ENCODE measurements at regions not wholly inside any gene's neighbourhood (a gene's known extent, or its start where the extent isn't known, plus 50 kb on each side); places are given as distances from the start of the nearest gene placed in this dataset.

DNA sequence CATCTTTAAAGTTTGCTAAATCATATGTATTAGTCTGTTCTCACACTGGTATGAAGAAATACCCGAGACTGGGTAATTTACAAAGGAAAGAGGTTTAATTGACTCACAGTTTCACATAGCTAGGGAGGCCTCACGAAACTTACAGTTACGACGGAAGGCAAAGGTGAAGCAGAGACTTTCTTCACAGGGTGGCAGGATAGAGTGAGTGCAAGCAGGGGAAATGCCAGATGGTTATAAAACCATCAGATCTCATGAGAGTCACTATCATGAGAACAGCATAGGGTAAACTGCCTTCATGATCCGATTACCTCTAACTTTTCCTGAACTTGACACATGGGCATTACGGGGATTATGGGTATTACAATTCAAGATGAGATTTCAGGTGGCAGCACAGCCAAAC, 1075.2 kb upstream of the NRXN1 start:
- H2AFZ ChIP-seq (ENCODE audit: control insufficient read depth, low read length): no peak overlapping the region
- H3K4me3 ChIP-seq (ENCODE audit: control insufficient read depth in 2 of 3, extremely low read depth in 1 of 3, insufficient read depth in 2 of 3, low read depth in 1 of 3, low read length in 3 of 3): no peak overlapping the region
- TF ChIP-seq, protein P1, sequence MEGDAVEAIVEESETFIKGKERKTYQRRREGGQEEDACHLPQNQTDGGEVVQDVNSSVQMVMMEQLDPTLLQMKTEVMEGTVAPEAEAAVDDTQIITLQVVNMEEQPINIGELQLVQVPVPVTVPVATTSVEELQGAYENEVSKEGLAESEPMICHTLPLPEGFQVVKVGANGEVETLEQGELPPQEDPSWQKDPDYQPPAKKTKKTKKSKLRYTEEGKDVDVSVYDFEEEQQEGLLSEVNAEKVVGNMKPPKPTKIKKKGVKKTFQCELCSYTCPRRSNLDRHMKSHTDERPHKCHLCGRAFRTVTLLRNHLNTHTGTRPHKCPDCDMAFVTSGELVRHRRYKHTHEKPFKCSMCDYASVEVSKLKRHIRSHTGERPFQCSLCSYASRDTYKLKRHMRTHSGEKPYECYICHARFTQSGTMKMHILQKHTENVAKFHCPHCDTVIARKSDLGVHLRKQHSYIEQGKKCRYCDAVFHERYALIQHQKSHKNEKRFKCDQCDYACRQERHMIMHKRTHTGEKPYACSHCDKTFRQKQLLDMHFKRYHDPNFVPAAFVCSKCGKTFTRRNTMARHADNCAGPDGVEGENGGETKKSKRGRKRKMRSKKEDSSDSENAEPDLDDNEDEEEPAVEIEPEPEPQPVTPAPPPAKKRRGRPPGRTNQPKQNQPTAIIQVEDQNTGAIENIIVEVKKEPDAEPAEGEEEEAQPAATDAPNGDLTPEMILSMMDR (optimal IDR thresholded peaks at IDR 0.05 in 1 of 3, IDR thresholded peaks at IDR 0.05 in 1 of 3, conservative IDR thresholded peaks at IDR 0.05 in 1 of 3; ENCODE audit: extremely low read depth in 1 of 3, insufficient read depth in 2 of 3, low read length in 3 of 3): no peak
- TF ChIP-seq EZH2 (IDR thresholded peaks at IDR 0.05; ENCODE audit: low read length): no peak
- no peaks in the 10 kb centered on the region for H3K9me3 ChIP-seq (ENCODE audit: control insufficient read depth, low read depth, low read length)
- H3K36me3 ChIP-seq (ENCODE audit: control insufficient read depth in 2 of 2, extremely low read depth in 1 of 2, insufficient read depth in 2 of 2, low read length in 2 of 2): no peaks in the 10 kb centered on the region
- no peaks in the 10 kb centered on the region for H3K9me1 ChIP-seq (ENCODE audit: control insufficient read depth, extremely low read depth, insufficient read depth, low read length)
- no peaks in the 10 kb centered on the region for H3K4me1 ChIP-seq (ENCODE audit: control insufficient read depth, extremely low read depth, insufficient read depth, low read length)
- dilution Hi-C loops (cut with MboI; ENCODE audit: extremely low pct_ligation_motif_present, low sequenced_read_pairs): no loop called here
- no peaks in the 10 kb centered on the region for H3K79me2 ChIP-seq (ENCODE audit: control insufficient read depth, insufficient read depth, low read length)
- FAIRE-seq (no peak), DNase-seq (ENCODE audit: low read depth, low spot score) (no peak)
- no peak overlapping the region for H3K9ac ChIP-seq (ENCODE audit: control insufficient read depth, extremely low read depth, insufficient read depth, low read length)
- H4K20me1 ChIP-seq (ENCODE audit: control insufficient read depth, extremely low read depth, insufficient read depth, low read length): no peaks in the 10 kb centered on the region
- H3K4me2 ChIP-seq (ENCODE audit: control insufficient read depth, extremely low read depth, insufficient read depth, low read depth, low read length): no peak overlapping the region
- H3K27ac ChIP-seq (ENCODE audit: control insufficient read depth, insufficient read depth, low read length): no peak overlapping the region
- H3K27me3 ChIP-seq (ENCODE audit: control insufficient read depth, extremely low read depth, insufficient read depth, low read length): no peaks in the 10 kb centered on the region

GRCh38 chr2:52097071-52097470, 1065.1 kb upstream of the NRXN1 start:
- no peaks in the 10 kb centered on the region for H4K20me1 ChIP-seq (ENCODE audit: control insufficient read depth, extremely low read depth, insufficient read depth, low read length)
- FAIRE-seq (no peak), DNase-seq (ENCODE audit: low read depth, low spot score) (no peak)
- H3K4me2 ChIP-seq (ENCODE audit: control insufficient read depth, extremely low read depth, insufficient read depth, low read depth, low read length): no peak overlapping the region
- no peak overlapping the region for H3K9ac ChIP-seq (ENCODE audit: control insufficient read depth, extremely low read depth, insufficient read depth, low read length)
- no peak overlapping the region for H3K27ac ChIP-seq (ENCODE audit: control insufficient read depth, insufficient read depth, low read length)
- H3K79me2 ChIP-seq (ENCODE audit: control insufficient read depth, insufficient read depth, low read length): no peaks in the 10 kb centered on the region
- dilution Hi-C loops (cut with MboI; ENCODE audit: extremely low pct_ligation_motif_present, low sequenced_read_pairs): no loop called here
- H3K27me3 ChIP-seq (ENCODE audit: control insufficient read depth, extremely low read depth, insufficient read depth, low read length): no peaks in the 10 kb centered on the region
- no peaks in the 10 kb centered on the region for H3K9me3 ChIP-seq (ENCODE audit: control insufficient read depth, low read depth, low read length)
- no peaks in the 10 kb centered on the region for H3K9me1 ChIP-seq (ENCODE audit: control insufficient read depth, extremely low read depth, insufficient read depth, low read length)
- no peaks in the 10 kb centered on the region for H3K4me1 ChIP-seq (ENCODE audit: control insufficient read depth, extremely low read depth, insufficient read depth, low read length)
- no peak overlapping the region for H2AFZ ChIP-seq (ENCODE audit: control insufficient read depth, low read length)
- TF ChIP-seq, protein P1 (optimal IDR thresholded peaks at IDR 0.05 in 1 of 3, IDR thresholded peaks at IDR 0.05 in 1 of 3, conservative IDR thresholded peaks at IDR 0.05 in 1 of 3; ENCODE audit: extremely low read depth in 1 of 3, insufficient read depth in 2 of 3, low read length in 3 of 3): no peak
- TF ChIP-seq EZH2 (IDR thresholded peaks at IDR 0.05; ENCODE audit: low read length): no peak
- no peaks in the 10 kb centered on the region for H3K36me3 ChIP-seq (ENCODE audit: control insufficient read depth in 2 of 2, extremely low read depth in 1 of 2, insufficient read depth in 2 of 2, low read length in 2 of 2)
- no peak overlapping the region for H3K4me3 ChIP-seq (ENCODE audit: control insufficient read depth in 2 of 3, extremely low read depth in 1 of 3, insufficient read depth in 2 of 3, low read depth in 1 of 3, low read length in 3 of 3)
